ENCODE measurements at regions not wholly inside any gene's neighbourhood (a gene's known extent, or its start where the extent isn't known, plus 50 kb on each side); places are given as distances from the start of the nearest gene placed in this dataset.

DNA sequence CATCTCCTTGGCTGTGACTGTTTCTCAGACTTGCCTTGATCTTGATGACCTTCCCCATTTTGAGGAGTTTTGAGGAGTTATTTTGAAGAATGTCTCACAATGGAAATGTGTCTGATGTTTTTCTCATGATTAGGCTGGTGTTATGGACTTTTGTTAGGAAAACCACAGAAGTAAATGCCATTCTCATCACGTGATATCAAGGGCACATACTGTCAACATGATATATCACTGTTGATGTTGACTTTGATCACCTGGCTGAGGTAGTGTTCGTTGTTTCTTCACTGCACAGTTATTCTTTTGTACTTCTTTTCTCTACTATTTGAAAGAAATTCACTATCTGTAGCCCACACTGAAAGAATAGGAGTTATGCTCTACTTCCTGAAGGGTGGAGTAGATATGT, 194.7 kb upstream of the MPHOSPH6 start:
- ATAC-seq (no peak), DNase-seq (no peak)
- Histone ChIP-seq H3K9me3 (no peaks in the 10 kb centered on the region), H3K36me3 (no peaks in the 10 kb centered on the region), H3K4me1 (no peaks in the 10 kb centered on the region), H3K27ac (no peak overlapping the region), H3K4me3 (no peak overlapping the region), H3K27me3 (no peaks in the 10 kb centered on the region)
- TF ChIP-seq, protein P1, sequence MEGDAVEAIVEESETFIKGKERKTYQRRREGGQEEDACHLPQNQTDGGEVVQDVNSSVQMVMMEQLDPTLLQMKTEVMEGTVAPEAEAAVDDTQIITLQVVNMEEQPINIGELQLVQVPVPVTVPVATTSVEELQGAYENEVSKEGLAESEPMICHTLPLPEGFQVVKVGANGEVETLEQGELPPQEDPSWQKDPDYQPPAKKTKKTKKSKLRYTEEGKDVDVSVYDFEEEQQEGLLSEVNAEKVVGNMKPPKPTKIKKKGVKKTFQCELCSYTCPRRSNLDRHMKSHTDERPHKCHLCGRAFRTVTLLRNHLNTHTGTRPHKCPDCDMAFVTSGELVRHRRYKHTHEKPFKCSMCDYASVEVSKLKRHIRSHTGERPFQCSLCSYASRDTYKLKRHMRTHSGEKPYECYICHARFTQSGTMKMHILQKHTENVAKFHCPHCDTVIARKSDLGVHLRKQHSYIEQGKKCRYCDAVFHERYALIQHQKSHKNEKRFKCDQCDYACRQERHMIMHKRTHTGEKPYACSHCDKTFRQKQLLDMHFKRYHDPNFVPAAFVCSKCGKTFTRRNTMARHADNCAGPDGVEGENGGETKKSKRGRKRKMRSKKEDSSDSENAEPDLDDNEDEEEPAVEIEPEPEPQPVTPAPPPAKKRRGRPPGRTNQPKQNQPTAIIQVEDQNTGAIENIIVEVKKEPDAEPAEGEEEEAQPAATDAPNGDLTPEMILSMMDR (IDR thresholded peaks at IDR 0.05) = no peak
- intact Hi-C loops (cut with DNase I) = no loop called here

DNA sequence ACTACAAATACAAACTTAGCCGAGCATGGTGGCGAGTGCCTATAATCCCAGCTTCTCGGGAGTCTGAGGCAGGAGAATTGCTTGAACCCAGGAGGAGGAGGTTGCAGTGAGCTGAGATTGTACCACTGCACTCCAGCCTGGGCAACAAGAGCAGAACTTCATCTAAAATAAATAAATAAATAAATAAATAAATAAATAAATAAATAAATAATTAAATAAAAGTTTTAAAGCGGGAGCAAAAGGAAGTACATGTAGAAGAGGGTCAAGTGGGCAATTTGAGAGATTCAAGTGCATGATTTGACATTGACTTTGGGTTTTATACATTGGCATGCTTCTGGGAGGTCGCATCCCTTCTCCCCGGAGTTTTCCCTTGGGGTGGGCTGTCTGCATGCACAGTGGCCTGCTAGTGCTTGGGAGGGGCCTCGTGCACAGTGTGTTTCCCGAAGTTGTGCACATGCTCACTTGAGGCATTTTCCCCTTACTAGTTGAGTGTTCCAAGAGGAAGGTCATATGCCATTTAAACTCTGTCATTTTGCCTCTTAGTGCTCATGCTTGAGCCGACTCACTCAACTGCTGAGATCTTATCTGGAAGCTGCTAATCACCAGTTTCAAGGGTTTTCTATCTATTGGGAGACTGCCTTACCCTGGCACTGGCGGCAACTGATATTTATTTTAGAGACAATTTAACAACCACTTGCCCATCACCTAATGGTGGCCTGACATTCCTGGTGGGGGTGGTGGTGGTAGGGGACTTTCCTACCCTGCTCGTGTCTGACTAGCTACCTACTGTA, 193.2 kb upstream of the MPHOSPH6 start:
- no peak overlapping the region for H3K27ac ChIP-seq
- no peaks in the 10 kb centered on the region for H3K4me1 ChIP-seq
- TF ChIP-seq, protein P1 (IDR thresholded peaks at IDR 0.05) = no peak
- no peaks in the 10 kb centered on the region for H3K36me3 ChIP-seq
- no peak overlapping the region for H3K4me3 ChIP-seq
- H3K27me3 ChIP-seq = no peaks in the 10 kb centered on the region
- H3K9me3 ChIP-seq = no peaks in the 10 kb centered on the region
- intact Hi-C loops (cut with DNase I) = no loop called here
- DNase-seq = no peak
- no peak for ATAC-seq

DNA sequence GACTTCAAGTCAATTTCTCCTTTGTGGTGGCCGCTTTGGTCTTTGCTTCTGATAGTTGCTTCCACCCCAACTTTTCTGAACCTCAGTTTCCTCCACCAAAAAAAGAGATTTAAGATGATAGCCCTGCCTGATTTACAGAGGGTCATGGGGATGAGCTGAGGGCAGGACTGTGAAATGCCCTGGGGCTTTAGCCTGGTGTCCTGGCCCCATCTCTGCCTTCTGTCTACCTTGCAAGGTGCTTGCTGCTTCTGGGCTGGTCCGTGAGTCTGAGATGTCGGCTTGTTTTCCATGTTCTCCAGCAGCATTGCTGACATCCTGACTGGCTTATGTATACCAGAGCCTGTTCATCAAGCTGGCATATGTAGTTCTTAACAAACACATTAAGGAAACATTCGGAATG, 191.9 kb upstream of the MPHOSPH6 start:
- Histone ChIP-seq H3K4me3 (no peak overlapping the region), H3K4me1 (no peaks in the 10 kb centered on the region), H3K9me3 (no peaks in the 10 kb centered on the region), H3K27ac (no peak overlapping the region), H3K36me3 (no peaks in the 10 kb centered on the region), H3K27me3 (no peaks in the 10 kb centered on the region)
- DNase-seq (no peak), ATAC-seq (no peak)
- TF ChIP-seq, protein P1 (IDR thresholded peaks at IDR 0.05) = no peak
- intact Hi-C loops (cut with DNase I) = no loop called here

DNA sequence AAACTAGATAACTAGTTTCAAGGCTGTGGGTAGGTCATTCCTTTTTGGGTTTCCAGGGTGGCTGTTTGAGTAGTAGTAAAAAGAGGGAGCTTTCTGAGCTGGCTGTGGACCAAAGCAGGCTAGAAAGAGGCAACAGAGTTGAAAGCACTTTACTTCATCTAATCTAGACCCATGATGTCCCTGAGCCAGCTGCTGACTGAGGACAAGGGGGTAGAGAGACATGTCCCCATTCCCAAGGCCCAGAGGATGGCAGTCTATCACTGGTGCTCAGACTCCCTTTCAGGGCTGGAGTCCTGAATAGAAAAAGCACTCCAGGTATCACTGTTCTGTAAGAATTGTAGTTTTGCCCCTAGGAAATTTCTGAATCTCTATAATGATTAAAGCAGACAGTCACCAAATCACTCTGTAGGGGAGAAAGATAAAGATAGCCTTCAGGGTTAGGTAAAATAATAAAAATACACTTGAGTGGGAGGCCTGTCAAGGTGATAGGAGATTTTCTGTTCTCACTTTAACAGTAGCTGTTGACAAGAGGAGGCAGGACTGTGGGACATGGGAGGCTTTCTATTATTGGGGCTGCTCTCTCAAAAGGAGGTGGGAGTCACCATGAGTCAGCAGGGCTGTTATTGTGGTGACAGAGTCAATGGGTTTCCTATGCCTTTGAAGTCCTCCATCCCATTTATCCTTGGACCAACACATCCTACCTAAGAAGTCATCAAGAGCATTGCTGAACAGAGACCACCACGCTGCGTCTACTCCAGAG, 190.2 kb upstream of the MPHOSPH6 start:
- ATAC-seq (no peak), DNase-seq (no peak)
- Histone ChIP-seq H3K9me3 (no peaks in the 10 kb centered on the region), H3K27me3 (no peaks in the 10 kb centered on the region), H3K27ac (no peak overlapping the region), H3K36me3 (no peaks in the 10 kb centered on the region), H3K4me3 (no peak overlapping the region), H3K4me1 (no peaks in the 10 kb centered on the region)
- intact Hi-C loops (cut with DNase I) = no loop called here
- TF ChIP-seq, protein P1 (IDR thresholded peaks at IDR 0.05) = no peak

DNA sequence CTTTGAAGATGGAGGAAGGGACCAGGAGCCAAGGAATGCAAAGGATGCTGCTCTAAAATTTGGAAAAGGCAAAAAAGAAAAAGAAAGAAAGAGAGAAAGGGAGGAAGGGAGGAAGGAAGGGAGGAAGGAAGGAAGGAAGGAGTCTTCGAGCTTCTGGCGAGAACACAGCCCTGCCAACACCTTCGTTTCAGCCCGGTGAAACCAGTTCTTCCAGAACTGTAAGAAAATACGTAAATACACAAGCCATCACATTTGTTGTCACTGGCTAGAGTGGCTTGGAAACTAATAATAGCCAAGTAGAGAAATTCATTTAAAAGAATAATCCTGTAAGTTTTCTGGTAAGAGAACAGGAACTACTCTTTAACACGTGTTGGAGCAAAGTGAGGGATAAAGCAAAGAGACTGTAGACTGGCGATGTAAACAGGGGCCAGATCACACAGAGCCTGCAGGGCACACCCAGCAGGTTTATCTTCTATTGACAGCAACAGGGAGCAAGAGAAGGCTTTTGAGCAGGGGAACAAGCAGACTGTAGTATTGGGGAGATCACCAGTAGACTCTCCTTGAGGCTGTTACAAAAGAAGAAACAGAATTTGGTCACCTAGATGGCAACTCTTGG, 188.7 kb upstream of the MPHOSPH6 start:
- H3K9me3 ChIP-seq = no peaks in the 10 kb centered on the region
- H3K4me3 ChIP-seq = no peak overlapping the region
- TF ChIP-seq, protein P1 (IDR thresholded peaks at IDR 0.05) = no peak
- DNase-seq = no peak
- no peaks in the 10 kb centered on the region for H3K4me1 ChIP-seq
- intact Hi-C loops (cut with DNase I) = no loop called here
- H3K36me3 ChIP-seq = no peaks in the 10 kb centered on the region
- no peak for ATAC-seq
- no peak overlapping the region for H3K27ac ChIP-seq
- no peaks in the 10 kb centered on the region for H3K27me3 ChIP-seq
